SK-N-DZ (cell line): ENCODE measurements at regions not wholly inside any gene's neighbourhood (a gene's known extent, or its start where the extent isn't known, plus 50 kb on each side); places are given as distances from the start of the nearest gene placed in this dataset.

ENCODE experiments used
- DNase-seq: peaks from one replicate; pipeline ENCODE4 v3.0.0-alpha.2; 2015; ENCODE audit warnings: low spot score

- no peak for DNase-seq
Observed at GRCh38 chr5:65068410-65068809, 299.7 kb downstream of the CWC27 start.

DNA sequence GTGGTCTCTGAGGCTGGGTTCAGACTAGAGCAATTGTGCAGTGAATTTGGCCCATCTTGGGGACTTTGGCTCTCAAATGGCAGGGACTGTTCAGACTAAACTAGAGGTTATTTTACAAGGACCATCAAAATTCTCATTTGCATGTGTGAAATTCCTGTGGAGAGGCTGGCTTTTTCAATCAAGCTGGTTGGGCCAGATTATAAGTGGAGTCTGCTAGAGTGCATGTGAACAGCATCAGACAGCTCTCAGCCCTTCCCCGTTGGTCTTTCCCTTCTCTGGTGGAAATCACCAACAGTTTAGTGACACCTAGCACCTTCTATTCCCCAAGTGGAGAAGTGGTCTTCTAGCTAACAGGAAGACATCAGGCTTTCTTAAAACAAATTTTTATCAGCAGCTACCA lies 301.3 kb downstream of the CWC27 start:
- no peak for DNase-seq

DNA sequence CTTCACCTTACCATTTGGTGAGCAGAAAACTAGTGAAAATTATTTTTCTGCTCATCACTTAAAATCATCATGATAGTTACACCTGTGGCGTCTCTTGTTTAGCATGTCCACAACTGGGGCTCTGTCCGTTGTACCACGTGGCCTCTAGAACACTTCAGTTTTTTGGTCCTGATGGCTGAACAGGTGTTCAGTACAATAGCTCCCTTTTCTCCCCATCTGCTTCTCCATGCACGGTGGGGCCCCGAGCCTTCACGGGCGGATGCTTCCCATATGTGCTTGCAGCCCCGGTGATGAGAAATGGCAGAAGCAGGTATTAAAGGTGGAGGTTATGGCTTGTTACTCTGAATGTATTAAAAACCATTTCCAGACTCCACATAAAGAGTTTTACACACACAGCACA lies 304.1 kb downstream of the CWC27 start:
- no peak for DNase-seq

- no peak for DNase-seq
Observed at GRCh38 chr5:65073250-65073661, 304.5 kb downstream of the CWC27 start.

GRCh38 chr5:65075623-65076250 lies 307.0 kb downstream of the CWC27 start:
- peak; percentile 75 for DNase-seq

- DNase-seq: peak; percentile 66
Observed at GRCh38 chr5:65076251-65076869, 307.6 kb downstream of the CWC27 start.

DNA sequence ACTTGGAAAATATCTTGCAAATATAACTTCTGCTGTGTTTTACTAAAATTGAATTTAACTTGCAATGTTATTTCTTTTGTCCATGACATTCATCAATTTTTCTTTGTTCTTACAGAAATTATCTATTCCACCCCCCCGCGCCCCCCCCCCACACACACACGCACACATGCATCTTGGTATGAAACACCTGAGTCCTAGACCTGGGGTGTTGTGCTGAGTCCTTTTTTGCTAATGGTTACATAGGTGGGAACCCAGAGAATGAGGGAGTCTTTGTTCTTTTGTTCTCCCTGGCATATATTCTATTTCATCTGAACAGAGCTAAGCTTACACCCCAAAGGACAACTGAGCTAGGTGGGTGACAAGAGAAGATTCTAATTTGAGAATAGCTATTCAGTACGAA lies 308.9 kb downstream of the CWC27 start:
- DNase-seq: no peak

GRCh38 chr5:65078331-65078730 lies 309.6 kb downstream of the CWC27 start:
- no peak for DNase-seq

- no peak for DNase-seq
Observed at GRCh38 chr5:65081071-65081470, 312.3 kb downstream of the CWC27 start.

GRCh38 chr5:65084795-65085515 lies 316.2 kb downstream of the CWC27 start:
- no peak for DNase-seq

DNA sequence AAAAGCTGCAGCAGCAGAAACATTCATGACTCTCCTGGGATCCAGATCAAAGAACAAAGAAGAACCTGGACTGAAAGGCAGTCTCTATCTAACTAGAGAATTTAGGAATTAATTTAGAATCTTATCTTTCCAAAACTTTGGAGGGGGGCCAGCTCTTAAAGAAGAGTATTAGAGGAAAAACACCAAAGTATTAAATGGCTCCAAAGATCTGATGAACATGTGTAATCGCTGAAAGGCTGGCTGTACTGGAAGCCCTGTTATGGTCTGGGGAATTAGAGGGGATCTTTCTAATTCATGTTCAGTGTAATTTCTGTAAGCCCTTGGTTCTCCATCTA lies 316.8 kb downstream of the CWC27 start:
- no peak for DNase-seq

- no peak for DNase-seq
Observed at GRCh38 chr5:65086234-65086890, 317.6 kb downstream of the CWC27 start.

DNA sequence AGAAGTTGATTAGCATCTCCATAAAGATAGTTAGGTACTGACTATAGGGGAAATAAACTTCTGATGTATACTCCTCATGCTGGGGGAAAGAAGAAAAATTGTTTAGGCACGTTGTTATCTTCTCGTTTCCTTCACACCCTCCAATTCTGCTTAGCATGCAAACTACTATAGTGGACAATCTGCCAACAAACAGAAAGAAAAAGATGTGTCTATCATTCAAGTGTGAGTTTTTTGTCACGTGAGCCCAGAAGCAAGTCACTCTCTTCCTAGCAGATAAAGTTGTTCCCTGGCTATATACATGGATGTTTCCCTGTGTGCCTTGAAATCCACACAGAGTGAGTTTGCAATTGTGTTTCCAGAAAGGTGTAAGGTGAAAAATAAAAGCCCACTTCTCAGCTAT lies 318.4 kb downstream of the CWC27 start:
- no peak for DNase-seq

GRCh38 chr5:65094279-65094678 lies 325.5 kb downstream of the CWC27 start:
- no peak for DNase-seq

GRCh38 chr5:65098393-65098792 lies 329.7 kb downstream of the CWC27 start:
- no peak for DNase-seq
